Ovary (tissue), 3 donors: ENCODE measurements at regions not wholly inside any gene's neighbourhood (a gene's known extent, or its start where the extent isn't known, plus 50 kb on each side); places are given as distances from the start of the nearest gene placed in this dataset.

Experiments
- CTCF ChIP-seq, 3 donors: fragments of 450-650 bp in 2 of 3; fragments of 200-600 bp in 1 of 3; IDR thresholded peaks; one replicate each; pipeline versions ENCODE4 v1.5.1 to v1.8.0; 2016 to 2022; ENCODE audit warnings: antibody characterized with exemption in 3 of 3, mild to moderate bottlenecking in 1 of 3
- POLR2A ChIP-seq: fragments of 450-650 bp; IDR thresholded peaks from one replicate; pipeline ENCODE4 v1.6.1; 2017; ENCODE audit warnings: antibody characterized with exemption, mild to moderate bottlenecking, moderate library complexity
- donor health status: DM: no; HTN: no; CAD: no.

GRCh38 chr11:71358122-71358728, 90.0 kb downstream of the DHCR7 start:
- TF ChIP-seq CTCF (IDR thresholded peaks at IDR 0.05): no peak
- no peak for TF ChIP-seq POLR2A
